NCI-H748 (cell line): ENCODE measurements at regions not wholly inside any gene's neighbourhood (a gene's known extent, or its start where the extent isn't known, plus 50 kb on each side); places are given as distances from the start of the nearest gene placed in this dataset.
A peak's percentile ranks its signal among the peaks of the same experiment; 100 is the strongest.

ENCODE experiments used
- DNase-seq: peaks from one replicate; lab custom pipeline; 2025; ENCODE audit not compliant: unreplicated experiment; lab: John Stamatoyannopoulos, UW

- no peak for DNase-seq
Measured at GRCh38 chr6:92545861-92546260, 873.5 kb downstream of the EPHA7 start.

GRCh38 chr6:92541448-92542060 is 877.8 kb downstream of the EPHA7 start:
- DNase-seq = no peak

GRCh38 chr6:92538926-92539325 is 880.4 kb downstream of the EPHA7 start:
- no peak for DNase-seq

DNA sequence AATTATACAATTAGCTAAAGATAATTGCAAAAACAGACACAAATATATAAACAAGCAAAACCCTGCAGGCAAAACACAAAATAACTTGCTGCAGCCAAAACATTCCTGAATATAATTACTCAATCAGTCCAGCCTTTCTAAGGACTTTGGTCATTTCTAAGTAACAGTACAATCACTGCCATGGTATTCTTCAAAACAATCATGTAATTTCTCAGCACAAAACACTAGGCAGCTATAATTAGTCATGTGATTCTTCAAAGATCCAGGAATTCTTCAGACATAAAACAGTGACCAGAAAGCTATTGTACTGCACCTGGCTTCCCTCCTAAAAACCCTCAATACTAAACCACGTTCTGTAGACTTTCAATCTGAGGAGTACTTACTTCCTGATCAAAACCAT is 881.1 kb downstream of the EPHA7 start:
- peak; percentile 8 for DNase-seq

GRCh38 chr6:92534109-92534508 is 885.2 kb downstream of the EPHA7 start:
- DNase-seq = no peak

DNA sequence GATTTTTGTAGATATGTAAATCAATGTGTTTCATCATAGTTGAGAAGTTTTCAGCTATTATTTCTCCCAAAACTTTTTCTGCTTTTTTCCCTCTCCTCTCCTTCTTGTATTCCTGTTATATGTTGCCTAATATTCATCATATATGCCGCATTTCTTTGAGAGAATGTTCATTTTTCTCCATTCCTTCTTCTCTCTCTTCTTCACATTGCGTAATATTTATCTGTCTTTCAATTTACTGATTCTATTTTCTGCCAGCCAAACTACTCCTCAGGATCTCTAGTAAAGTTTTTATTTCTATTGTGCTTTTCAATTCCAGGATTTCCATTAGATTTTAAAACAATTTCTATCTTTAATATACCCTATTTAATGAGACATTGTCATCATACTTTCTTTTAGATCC is 896.8 kb downstream of the EPHA7 start:
- DNase-seq = no peak

DNA sequence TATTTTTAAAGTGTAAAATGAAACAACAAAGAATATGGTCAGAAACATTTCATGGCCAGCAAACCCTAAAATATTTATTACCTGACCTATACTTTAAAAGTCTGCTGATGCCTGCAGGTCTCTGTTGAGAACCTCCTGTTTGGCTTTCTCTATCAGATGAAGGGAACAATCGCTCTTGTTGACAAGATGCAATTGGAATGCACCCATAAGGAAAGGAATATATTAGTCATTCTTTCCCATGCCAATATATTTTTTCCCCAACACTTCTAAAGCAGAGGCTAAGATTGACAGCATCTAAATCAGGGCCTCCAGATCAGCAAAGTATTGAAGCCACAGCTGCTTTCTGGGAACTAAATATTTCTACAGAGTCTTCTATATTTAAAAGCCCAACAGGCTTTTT is 897.8 kb downstream of the EPHA7 start:
- no peak for DNase-seq

GRCh38 chr6:92510137-92510536 is 909.2 kb downstream of the EPHA7 start:
- no peak for DNase-seq

DNA sequence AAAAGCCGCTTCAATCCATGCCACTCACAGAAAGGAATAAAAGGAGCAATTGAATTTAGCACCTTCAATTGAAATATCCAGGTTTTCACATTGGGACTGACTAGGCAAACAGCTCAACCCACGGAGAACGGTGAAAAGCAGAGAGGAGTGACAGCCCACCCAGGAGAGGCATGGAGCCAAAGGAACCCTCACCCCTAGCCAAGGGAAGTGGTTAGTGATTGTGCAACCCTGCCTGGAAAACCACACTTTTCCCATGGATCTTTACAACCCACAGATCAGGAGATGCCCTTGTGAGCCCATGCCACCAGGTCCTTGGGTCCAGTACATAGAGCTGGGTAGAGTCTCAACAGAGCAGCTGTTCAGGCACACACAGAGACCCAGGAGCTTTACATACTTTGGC is 911.8 kb downstream of the EPHA7 start:
- DNase-seq = no peak

DNA sequence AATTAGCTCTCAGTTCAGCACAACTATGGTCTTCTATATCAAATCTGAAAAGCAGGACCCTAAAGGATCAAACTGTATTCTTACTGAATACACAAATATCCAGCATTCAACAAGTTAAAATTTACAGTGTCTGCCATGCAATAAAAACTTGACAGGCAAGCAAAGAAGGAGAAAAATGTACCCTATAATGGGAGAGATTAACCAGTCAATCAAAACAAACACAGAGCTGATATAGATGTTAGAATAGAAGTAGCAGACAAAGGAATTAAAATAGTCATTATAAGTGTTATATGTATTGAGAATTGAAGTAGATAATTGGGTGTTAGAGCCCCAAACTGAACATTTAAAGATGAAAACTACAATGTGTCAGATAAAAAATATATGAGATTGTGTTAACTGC is 914.9 kb downstream of the EPHA7 start:
- no peak for DNase-seq

- no peak for DNase-seq
Measured at GRCh38 chr6:92497281-92497680, 922.1 kb downstream of the EPHA7 start.

DNA sequence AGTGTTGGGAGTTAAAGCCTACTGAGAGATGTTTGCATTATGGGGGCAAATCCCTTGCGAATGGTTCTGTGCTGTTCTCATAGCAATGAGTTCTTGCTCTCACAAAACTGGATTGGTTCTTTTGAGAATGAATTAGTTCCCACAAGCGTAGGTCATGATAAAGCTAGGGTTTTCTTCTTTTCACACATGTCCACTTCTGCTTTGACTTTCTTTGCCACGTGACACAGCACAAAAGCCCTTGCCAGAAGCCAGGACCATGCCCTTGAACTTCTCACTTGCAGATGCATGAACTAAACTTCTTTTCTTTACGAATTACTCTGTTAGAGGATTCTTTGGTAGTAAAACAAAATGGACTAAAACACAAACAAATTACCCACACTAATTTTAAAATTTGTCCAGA is 922.8 kb downstream of the EPHA7 start:
- peak; percentile 43 for DNase-seq

- no peak for DNase-seq
Measured at GRCh38 chr6:92495242-92495641, 924.1 kb downstream of the EPHA7 start.

- no peak for DNase-seq
Measured at GRCh38 chr6:92485487-92485886, 933.9 kb downstream of the EPHA7 start.

GRCh38 chr6:92479831-92480230 is 939.5 kb downstream of the EPHA7 start:
- peak; percentile 17 for DNase-seq

- DNase-seq = no peak
Measured at GRCh38 chr6:92473056-92473455, 946.3 kb downstream of the EPHA7 start.

- no peak for DNase-seq
Measured at GRCh38 chr6:92469186-92469828, 950.1 kb downstream of the EPHA7 start.

DNA sequence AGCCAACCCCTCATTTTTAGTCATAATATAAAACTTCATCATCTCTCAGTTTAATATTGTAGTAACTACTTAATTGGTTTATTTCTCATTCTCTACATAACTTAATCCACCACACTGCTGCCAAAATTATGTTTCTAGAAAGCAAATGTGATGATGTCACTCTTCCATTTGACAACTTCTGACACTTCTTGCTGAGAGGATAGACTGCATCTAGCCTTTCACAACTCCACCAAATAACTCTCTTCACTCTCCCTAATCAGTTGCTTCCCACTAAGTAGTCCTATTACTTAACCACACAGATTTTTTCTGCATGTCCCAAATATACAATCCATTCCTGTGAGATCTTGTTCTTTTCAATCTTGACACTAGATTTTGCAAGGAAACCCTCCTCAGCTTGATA is 951.3 kb downstream of the EPHA7 start:
- no peak for DNase-seq

- peak; percentile 28 for DNase-seq
Measured at GRCh38 chr6:92460133-92460532, 959.2 kb downstream of the EPHA7 start.

- DNase-seq = peak; percentile 55
Measured at GRCh38 chr6:92459606-92460005, 959.8 kb downstream of the EPHA7 start.

- DNase-seq = no peak
Measured at GRCh38 chr6:92446052-92446451, 973.3 kb downstream of the EPHA7 start.

DNA sequence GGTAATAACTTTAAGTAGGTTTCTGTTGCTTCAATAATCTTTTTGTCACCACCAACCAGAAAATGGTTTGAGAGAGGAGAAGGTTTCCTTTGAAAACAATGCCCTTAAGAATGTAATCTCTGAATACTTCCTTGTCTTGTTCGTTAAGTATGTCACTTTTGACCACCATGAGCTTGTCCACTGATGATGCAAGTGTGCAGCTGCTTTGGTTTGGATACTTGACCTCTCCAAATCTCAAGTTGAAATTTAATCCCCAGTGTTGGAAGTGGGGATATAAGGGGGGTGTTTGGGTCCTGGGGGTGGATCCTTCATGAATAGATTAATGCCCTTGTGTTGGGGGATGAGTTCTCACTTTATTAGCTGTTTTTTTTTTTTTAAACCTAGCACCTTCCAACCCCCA is 985.4 kb downstream of the EPHA7 start:
- DNase-seq = no peak

DNA sequence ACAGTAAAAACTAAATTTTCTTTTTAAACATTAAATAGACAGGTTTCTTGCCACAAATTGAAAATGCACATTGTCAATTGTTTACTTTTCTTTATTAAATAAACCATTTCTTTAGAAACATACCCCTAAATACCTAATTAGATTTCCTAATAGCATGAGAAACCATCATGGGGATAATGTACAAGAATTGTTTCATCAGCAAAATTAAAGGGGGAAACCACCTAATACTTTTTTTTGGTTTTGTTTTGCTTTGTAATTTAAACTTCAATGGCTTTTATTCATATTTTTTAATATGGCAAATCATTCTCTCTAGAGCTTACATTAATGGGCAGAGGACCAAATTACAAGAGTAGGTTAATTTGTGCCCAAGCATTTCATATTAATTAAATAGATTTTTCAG is 987.9 kb downstream of the EPHA7 start:
- DNase-seq = no peak
